G401 (cell line): ENCODE measurements at regions not wholly inside any gene's neighbourhood (a gene's known extent, or its start where the extent isn't known, plus 50 kb on each side); places are given as distances from the start of the nearest gene placed in this dataset.

Source experiments
- DNase-seq: peaks from one replicate; pipeline ENCODE4 v3.0.0-alpha.2; 2015; ENCODE audit warnings: low spot score
- in situ Hi-C: cut with HindIII; loops from 2 replicates; pipeline ENCODE4 v1.10.0; 2016; ENCODE audit warnings: low sequenced_read_pairs, mixed read lengths

DNA sequence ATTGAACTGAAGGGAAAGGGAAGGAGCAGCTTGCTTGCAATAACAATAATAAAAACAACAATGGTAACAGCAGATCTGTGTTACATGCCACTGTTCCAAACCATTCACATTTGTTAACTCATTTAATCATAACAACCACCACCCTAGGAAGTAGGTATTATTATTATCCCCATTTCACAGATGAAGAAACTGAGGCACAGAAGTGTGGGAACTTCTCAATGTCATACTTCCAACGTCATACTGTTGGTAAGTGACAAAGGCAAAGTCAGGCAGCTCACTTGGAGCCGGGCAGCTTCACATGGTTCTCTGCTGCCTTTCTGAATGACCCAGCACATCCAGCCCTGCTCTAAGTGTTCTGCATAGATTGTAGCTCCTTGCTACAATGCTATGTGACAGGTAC lies 72.6 kb downstream of the FOXD1 start:
- in situ Hi-C loops: no loop called here
- DNase-seq: no peak

DNA sequence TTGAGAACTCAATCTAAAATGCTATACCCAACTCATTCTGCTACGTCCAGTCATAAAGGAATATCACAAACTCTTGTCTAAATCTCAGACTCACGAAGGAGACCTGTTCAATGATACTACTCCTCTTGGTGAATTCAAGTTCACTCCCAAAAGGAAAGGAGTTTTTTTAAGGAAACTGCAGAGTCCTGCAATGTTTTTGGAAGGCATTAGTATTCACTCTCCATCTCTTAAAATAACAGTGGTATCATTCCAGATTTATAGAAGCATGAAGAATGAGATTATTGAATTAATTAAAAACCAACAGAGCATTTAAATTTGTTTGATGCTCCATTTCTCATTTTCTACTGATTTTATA lies 73.4 kb downstream of the FOXD1 start:
- no peak for DNase-seq
- in situ Hi-C loops: no loop called here

DNA sequence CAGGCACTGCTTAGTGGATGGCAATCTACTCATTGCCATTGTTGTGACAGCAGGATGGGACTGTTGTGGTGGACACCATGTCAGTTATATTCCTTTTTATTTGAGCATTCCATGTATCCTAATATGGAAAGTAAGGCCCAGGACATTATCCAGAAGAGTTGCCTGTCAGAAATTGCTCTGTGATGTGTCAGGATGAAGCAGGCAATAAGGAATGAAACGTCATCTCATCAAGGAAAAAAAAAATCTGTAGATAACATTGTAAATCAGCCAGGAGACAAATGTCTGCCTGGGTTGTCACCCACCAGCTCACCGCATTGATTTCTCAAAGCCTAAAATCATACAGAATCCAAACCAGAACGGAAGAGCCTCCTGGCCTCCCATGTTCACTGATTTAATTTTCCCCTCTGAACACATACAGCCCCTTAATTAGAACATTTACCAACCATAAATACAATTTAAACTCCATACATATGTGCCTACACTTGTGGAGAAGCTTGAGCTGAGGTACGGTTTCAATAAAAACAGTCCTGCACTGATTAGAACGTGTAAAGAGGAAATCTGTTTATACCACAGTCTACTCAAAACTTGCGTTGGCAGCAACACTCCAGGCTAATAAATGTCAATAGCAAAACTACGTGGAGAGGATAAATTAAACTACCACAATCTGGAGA lies 73.9 kb downstream of the FOXD1 start:
- in situ Hi-C loops: no loop called here

DNA sequence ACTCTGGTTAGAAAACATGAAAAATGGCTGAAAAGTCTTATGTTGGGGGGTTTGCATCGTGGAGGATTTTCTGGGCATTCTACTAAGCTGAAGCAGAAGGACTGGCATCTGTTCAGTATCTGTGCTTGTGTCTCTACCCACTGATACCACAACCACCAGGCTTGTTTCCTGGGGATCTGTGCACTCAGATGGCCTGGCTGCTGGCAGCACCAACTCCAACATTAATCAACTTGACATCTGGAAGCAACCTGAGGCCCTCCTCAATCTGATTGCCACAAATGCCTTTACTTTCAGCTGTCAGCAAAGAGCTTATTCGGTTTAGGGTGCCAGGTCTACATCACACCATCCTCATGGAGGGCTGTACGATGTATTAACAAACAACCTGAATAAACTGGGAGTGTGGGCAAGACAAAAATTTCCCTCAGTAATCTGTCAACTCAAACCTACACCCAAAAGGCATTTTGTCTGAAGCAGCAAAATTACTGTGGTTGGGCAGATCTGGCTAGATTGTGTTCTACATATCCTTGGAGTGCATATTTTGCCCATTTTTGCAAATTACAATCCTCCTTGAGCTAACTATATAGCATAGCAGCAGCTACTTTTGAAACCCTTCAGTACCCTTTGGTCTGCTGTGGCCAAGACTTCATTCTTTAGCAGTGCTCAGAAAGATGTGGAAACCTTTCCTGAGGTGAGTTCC lies 74.6 kb downstream of the FOXD1 start:
- in situ Hi-C loops: no loop called here
- no peak for DNase-seq

More for the DNA sequence above, 73.9 kb downstream of the FOXD1 start:
- DNase-seq: no peak

DNA sequence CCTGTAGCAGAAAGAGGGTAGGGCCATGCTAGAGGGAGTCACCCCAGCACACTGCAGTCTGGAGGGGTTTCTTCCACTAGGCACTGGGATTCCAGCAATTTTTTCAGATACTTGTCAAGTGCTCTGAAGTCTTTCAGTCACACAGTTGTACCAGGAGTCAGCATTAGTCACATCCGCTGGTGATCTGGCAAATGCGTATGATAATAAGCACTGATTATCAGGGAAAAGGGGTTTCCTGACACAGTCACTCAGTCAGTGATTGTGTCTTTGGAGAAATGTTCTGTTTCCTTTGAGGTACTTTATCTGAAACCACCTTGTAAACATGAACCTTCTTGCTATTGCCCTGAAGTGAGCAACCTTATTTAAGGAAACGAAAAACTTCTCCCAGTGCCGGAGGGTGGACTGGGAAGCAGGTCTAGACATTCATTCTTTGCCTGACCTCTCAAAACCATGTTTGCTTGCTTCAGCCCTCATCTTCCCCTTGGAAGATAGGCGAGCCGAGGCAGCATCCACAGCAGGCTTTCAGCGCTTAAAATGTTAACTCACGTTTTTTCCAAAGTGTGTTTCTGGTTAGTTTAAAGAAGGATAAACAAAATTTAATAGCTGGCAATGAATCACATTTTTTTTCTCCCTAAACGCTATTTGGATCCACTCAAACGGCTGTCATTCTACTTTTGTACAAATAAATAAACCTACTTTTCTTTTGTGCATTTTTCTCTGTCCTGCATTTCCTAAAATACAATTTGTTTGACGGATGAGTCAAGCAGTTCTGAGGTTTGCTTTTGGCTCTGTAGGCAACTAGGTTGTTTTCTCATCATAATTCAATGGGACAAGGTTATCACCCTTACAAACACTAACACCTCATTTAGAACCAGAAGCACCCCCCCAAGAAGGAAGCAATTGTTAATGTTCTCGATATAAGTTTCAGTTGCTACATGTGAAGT lies 77.7 kb downstream of the FOXD1 start:
- in situ Hi-C loops: no loop called here
- no peak for DNase-seq

DNA sequence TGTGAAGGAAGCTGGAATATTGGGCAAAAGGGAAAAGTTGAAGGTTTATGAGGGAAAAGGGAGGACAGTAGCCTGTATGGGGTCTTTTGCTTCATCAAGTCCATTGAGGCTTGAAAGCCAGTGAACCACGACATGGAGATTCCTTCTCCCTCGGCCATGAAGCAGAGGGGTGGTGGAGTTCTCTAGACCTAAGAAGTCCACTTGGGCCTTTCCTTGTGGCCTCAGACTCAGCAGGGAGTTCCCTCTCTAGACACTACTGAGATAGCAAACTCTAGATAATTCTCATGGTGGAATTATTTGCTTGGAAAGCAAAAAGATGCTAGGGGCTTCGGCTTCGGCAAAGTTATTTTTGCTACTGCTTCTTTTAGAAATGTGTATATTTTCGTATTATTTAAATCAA lies 78.5 kb downstream of the FOXD1 start:
- in situ Hi-C loops: no loop called here
- no peak for DNase-seq

DNA sequence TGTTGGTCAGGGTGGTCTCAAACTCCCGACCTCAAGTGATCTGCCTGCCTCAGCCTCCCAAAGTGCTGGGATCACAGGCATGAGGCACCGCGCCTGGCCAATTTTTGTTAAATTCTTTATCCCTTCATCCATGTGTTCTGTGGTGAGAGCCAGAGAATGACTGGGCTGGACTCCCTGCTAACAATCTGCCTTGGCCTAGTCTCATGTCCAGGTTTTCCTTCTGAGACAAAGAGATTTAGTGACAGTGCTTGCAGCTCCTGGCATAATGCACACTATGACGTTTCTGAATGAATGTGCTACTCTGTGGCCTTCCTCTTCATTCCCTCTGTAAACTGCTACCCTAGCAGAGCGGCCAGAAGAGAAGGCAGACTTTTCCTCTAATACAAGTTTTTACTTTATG lies 79.3 kb downstream of the FOXD1 start:
- in situ Hi-C loops: no loop called here
- DNase-seq: no peak

DNA sequence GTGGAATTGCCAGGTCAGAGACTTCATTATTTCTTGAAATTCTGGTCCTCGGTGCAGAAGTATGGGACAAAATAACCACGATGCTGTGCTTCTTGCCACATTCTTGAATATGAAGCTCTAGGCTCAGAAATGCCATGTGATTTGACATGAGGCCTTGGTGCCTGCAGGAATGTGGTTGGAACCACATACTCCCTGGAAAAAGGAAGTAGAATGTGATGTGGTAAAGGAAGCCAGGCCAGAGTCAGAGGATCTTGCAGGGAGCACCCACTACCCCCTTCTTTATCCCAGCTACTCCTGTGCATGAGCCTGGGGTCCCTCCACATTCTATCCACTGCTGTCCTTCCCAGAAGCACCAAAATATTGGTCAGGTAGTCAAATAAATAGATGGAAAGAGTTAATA lies 80.9 kb downstream of the FOXD1 start:
- DNase-seq: no peak
- in situ Hi-C loops: no loop called here

DNA sequence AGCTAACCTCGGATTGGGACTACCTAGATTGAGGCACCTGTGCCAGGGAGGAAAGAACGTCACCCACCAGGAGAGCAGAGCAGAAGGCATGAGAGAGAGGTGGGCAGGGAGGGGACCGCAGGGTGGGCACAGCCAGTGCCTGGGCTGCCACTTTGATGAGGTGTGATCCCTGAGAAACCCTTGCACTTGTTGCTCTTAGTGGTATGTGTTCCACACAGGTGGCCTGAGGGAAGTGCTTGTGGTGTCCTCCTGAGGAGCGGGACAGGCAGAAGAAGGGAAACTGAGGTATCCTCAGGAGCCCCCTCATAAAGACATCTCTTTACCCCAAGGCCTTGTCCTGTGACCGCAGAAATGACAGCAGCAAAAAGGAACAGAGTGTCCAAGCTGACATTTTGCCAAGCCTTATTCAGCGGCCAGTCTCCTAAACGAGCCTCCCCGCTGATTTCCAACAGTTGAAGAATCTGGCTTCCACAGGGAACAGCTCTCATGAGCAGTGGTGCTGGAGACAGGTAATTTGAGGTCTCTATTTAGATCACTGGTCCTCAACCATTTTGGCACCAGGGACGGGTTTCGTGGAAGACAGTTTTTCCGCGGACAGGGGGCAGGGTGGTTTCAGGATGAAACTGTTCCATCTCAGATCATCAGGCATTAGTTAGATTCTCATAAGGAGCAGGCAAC lies 82.4 kb downstream of the FOXD1 start:
- in situ Hi-C loops: no loop called here
- DNase-seq: peak; percentile 68

DNA sequence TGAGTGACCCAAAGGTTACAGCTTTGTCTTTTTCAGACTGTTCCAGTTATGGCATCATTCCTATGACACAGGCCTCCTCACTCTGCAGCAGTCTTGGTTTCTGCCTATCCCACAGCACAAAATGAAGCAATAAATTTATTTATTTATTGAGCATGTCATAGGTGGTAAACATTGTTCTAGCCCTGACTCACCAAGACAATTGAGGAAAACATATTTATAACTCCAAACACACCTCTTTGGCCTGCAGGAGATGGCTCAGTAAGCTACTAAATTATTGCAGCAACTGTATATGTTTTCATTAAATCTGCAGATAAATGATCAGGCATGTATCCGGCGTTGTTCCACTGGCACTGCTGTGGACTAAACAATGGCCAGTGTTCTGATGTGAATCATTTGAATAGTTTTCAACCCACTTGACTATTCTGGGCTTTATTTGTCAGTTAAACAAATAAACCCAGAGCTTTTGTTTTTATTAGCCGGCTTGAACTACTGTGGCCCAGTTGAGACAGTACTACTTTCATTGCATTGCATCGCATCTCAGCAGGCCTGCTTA lies 83.2 kb downstream of the FOXD1 start:
- DNase-seq: no peak
- in situ Hi-C loops: no loop called here

DNA sequence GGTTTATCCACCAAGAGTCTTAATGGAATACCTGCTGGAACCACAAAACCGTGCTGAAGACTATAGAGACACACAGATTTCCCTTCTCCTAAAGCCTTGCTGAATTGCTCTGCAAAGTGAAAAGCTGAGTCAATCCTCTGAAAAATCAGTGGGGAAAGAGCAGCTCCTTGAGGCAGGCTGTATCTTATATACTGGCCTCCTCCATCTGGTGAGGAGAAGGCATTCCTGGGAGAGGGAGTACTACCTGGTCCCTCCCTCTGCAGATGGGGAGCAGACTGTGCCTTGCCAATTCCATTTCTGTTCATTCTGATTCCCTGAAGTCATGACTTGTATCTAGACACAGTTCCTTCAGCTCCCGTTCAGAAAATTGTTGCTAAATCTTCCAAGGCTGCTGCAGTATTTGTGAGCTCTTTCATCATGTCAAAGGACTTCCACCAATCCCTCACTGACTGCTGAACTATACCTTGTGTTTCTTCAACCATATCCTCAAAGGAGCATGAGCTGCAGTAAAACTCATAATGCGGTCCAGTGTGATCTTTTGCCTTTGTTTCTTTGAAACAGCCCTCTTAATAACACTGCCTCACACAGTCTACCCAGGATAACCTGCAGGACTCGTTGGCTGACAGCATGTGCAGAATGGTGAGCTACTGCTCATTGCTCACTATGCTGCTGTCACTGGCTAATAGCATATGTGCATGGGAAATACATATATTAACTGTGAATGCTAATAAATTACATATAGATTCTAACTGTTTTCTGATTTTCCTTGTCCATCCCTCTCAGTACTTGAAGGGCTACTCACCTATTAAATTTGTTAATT lies 84.5 kb downstream of the FOXD1 start:
- in situ Hi-C loops: no loop called here
- DNase-seq: no peak

DNA sequence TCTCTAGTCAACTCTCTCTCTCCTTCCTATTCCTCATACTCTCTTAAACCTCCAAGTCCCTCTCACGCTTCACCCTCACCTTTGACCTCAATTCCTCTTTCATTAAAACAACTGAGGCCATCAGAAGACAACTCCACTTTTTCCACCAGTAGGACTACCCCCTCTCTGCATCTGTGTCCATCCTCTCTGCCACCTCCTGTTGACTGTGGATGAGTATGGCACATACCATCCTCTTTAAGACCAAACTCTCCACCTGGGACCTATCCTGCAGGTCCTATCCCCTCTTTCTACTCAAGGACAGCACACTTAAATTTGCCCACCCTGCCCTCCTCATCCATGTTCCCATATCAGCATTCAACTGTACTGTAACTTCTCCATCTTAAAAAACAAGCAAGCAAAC lies 89.2 kb downstream of the FOXD1 start:
- in situ Hi-C loops: no loop called here
- DNase-seq: no peak

DNA sequence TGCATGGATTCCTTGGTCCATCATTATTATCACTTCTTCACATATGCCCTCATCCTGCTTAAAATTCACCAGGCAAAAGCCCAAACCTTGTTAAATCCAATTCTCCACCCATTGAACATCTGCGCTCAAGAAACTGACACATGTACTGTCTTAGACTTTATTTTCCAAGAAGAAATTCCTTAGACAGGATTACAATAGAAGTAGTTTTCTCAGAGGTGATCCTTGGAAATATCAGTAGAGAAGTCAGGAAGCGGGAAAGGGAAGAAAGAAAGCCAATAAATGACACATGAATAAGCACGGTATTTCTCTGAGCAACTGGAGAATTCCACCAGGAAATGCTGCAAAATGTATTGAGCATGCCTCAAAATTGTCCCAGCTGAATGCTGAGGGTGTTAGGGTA lies 90.2 kb downstream of the FOXD1 start:
- in situ Hi-C loops: no loop called here
- no peak for DNase-seq

DNA sequence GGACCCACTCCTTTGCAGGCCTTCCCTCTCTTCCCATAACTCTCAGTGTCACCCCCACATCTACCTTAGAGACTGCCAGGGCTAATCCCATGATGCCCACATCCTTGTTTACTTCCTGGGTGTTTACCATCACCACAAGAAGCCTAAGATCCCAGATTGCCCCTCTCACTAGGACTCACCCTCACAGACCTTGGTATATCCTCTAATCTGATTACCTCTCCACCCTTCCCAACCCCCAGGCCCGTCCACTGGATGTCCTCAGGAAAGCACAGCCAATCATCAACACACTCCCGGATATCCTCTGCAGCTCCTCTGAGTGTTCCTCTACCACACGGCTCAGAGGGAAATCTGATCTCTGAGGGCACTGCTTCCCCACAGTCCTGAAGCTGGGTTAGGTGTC lies 91.0 kb downstream of the FOXD1 start:
- in situ Hi-C loops: no loop called here

DNA sequence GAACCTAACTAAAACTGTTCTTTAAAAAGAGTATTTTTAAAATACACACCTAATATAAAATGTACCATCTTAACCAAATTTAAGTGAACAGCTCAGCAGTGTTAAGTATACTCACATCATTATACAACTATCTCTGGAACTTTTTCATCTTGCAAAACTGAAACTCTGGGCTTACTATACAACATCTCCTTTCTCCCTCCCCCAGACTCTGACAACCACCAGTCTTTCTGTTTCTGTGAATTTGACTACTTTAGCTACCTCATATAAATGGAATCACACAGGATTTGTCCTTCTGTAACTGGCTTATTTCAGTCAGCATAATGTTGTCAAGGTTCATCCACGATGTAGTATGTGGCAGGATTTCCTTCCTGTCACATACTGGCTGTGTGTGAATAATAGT lies 93.5 kb downstream of the FOXD1 start:
- in situ Hi-C loops: no loop called here
- DNase-seq: no peak

More for the DNA sequence above, 91.0 kb downstream of the FOXD1 start:
- no peak for DNase-seq

DNA sequence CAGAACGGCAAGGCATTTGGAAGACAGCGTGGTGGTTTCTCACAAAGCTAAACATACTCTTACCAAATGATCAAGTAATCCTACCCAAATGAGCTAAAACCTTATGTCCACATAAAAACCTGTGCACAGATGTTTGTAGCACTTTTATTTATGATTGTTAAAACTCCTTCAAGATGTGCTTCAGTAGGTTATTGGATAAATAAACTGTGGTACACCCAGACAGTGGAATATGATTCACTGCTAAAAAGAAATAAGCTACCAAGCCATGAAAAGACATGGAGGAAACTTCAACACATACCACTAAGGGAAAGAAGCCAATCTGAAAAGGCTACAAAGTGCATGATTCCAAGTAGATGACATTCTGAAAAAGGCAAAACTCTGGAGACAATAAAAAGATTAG lies 94.2 kb downstream of the FOXD1 start:
- in situ Hi-C loops: no loop called here
- no peak for DNase-seq

DNA sequence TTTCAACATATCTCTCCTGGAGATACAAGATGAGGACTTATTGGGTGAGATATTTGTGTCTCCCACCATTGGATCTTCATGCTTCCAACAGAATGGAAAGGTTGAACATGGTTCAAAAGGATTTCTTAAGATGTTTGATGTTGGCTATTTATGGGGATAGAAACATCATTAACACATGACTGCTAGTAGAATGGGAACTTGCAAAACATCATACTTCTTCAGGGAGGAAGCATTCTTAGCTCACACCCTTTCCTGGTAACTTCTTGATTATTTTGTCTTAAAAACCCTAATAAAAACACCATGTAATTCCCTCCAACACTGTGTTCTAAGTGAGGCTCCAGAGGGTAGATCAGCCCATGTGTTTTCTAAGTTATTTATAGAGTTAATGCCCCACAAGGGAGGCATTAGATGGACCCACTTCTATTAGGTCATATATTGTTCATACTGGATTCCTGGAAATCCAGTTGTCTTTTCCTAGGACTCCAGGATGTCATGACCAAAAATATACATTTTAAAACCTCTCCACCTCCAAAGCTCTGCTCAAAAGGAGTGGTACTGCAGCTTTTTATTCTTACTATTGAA lies 95.8 kb downstream of the FOXD1 start:
- in situ Hi-C loops: no loop called here
- DNase-seq: no peak

DNA sequence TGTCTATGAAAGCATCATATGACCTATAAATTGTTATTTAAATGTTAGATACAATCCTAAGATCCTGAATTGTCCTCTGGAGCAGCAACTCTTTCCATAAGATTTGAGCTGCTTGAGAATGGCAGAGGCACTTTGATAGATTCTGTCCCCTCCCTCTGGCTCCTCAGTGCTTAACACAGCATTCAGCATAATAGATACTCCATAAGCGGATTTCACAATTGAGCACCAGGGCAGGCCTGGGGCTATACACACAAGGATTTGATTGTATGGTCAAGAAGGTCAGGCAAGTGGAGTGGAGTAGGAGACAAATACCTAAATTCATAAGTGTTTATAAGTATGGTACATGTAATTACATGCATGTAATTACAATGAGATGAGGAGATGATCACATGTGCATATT lies 96.3 kb downstream of the FOXD1 start:
- in situ Hi-C loops: no loop called here

More for the DNA sequence above, 96.3 kb downstream of the FOXD1 start:
- no peak for DNase-seq
